Chondrocyte (in vitro differentiated cells): ENCODE measurements at regions not wholly inside any gene's neighbourhood (a gene's known extent, or its start where the extent isn't known, plus 50 kb on each side); places are given as distances from the start of the nearest gene placed in this dataset.

Experiments
- DNase-seq: peaks from one replicate; pipeline ENCODE4 v3.0.0; 2021; ENCODE audit warnings: mixed read lengths, low spot score
- H3K27ac Mint-ChIP-seq: one replicate; pipeline ENCODE4 v1.8.0; 2021; ENCODE audit warnings: mild to moderate bottlenecking, moderate library complexity, mixed read lengths; ENCODE audit not compliant: unreplicated experiment
- H3K27me3 Mint-ChIP-seq: 2 replicates; pipeline ENCODE4 v1.8.0; 2021; ENCODE audit warnings: low read depth, mixed read lengths
- H3K36me3 Mint-ChIP-seq: 2 replicates; pipeline ENCODE4 v1.8.0; 2021; ENCODE audit warnings: low read depth, mixed read lengths
- H3K4me1 Mint-ChIP-seq: 2 replicates; pipeline ENCODE4 v1.8.0; 2021; ENCODE audit warnings: low read depth, mild to moderate bottlenecking, mixed read lengths
- H3K4me3 Mint-ChIP-seq: one replicate; pipeline ENCODE4 v1.8.0; 2021; ENCODE audit warnings: mild to moderate bottlenecking, moderate library complexity, mixed read lengths; ENCODE audit not compliant: unreplicated experiment
- H3K9me3 Mint-ChIP-seq: 2 replicates; pipeline ENCODE4 v1.8.0; 2021; ENCODE audit warnings: low read depth, mixed read lengths
- TF ChIP-seq, protein P1 (sequence below): fragments of 200-600 bp; sonication (generic); IDR thresholded peaks from 2 replicates; pipeline ENCODE4 v1.5.0; 2021; ENCODE audit warnings: antibody characterized with exemption, mild to moderate bottlenecking, moderate library complexity

DNA sequence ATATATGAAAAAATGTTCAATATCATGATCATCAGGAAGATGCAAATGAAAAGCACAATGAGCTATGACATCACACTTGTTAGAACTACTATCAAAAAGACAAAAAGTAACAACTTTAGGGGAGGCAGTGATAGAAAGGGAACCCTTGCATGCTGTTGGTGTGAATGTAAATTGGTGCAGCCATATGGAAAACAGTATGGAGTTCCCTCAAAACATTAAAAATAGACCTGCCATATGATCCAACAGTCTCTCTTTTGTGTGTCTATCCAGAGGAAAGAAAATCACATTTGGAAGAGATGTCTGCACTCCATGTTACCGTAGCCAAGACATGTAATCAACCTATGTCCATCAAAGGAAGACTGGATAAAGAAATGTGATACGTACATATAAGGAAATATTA lies 92.3 kb upstream of the ALKAL2 start:
- Mint-ChIP-seq H3K4me3 (no peak overlapping the region), H3K27ac (no peak overlapping the region), H3K27me3 (no peaks in the 10 kb centered on the region), H3K9me3 (peaks cover 19% of the 10 kb centered on the region), H3K36me3 (peaks cover 11% of the 10 kb centered on the region), H3K4me1 (peaks cover 21% of the 10 kb centered on the region)
- TF ChIP-seq, protein P1, sequence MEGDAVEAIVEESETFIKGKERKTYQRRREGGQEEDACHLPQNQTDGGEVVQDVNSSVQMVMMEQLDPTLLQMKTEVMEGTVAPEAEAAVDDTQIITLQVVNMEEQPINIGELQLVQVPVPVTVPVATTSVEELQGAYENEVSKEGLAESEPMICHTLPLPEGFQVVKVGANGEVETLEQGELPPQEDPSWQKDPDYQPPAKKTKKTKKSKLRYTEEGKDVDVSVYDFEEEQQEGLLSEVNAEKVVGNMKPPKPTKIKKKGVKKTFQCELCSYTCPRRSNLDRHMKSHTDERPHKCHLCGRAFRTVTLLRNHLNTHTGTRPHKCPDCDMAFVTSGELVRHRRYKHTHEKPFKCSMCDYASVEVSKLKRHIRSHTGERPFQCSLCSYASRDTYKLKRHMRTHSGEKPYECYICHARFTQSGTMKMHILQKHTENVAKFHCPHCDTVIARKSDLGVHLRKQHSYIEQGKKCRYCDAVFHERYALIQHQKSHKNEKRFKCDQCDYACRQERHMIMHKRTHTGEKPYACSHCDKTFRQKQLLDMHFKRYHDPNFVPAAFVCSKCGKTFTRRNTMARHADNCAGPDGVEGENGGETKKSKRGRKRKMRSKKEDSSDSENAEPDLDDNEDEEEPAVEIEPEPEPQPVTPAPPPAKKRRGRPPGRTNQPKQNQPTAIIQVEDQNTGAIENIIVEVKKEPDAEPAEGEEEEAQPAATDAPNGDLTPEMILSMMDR = no peak
- DNase-seq = no peak

DNA sequence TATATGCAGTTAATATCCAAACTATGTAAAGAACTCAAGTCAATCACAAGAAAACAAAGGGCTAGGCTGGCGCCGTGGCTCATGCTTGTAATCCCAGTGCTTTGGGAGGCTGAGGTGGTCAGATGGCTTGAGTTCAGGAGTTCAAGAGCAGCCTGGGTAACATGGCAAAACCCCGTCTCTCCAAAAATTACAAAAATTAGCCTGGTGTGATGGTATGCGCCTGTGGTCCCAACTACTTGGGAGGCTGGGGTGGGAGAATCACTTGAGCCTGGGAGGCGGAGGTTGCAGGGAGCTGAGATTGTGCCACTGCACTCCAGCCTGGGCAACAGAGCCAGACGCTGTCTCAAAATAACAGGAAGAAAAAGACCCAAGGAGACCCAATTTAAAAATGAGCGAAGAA lies 91.9 kb upstream of the ALKAL2 start:
- Mint-ChIP-seq H3K27ac (no peak overlapping the region), H3K4me3 (no peak overlapping the region), H3K4me1 (peaks cover 25% of the 10 kb centered on the region), H3K9me3 (peaks cover 19% of the 10 kb centered on the region), H3K27me3 (no peaks in the 10 kb centered on the region), H3K36me3 (peaks cover 11% of the 10 kb centered on the region)
- no peak for DNase-seq
- TF ChIP-seq, protein P1 = no peak

DNA sequence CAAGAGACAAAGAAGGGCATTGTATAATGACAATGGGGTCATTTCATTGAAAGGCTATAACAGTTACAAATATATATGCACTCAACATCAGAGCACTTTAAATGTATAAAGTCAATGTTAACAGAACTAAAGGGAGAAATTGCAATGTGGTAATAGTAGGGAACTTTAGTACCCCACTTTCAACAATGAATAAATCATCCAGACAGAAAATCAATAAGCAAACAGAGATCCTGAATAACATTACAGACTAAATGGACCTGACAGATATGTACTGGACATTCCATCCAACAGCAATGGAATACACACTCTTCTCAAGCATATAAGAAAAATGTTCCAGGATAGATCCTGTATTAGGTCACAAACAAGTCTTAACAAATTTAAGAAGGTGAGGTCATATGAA lies 90.5 kb upstream of the ALKAL2 start:
- Mint-ChIP-seq H3K9me3 (peaks cover 19% of the 10 kb centered on the region), H3K27ac (no peak overlapping the region), H3K36me3 (peaks cover 11% of the 10 kb centered on the region), H3K27me3 (no peaks in the 10 kb centered on the region), H3K4me3 (no peak overlapping the region), H3K4me1 (peaks cover 24% of the 10 kb centered on the region)
- TF ChIP-seq, protein P1 = no peak
- DNase-seq = no peak

DNA sequence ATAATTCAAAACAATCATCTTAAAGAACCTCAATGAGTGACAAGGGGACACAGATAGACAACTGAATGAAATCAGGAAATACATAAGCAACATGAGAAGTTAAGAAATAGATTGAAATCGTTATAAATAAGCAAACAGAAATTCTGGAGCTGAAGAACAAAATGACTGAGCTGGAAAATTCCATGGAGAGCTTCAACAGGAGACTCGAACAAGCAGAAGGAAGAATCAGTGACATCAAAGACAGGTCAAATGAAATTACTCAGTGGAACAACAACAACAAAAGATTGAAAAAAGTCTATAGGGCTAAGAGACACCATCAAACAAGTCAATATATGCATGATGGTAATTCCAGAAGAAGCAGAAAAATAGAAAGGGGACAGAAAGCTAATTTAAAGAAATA lies 89.5 kb upstream of the ALKAL2 start:
- Mint-ChIP-seq H3K27me3 (no peaks in the 10 kb centered on the region), H3K4me3 (no peak overlapping the region), H3K27ac (no peak overlapping the region), H3K4me1 (peaks cover 24% of the 10 kb centered on the region), H3K9me3 (peaks cover 19% of the 10 kb centered on the region), H3K36me3 (peaks cover 11% of the 10 kb centered on the region)
- TF ChIP-seq, protein P1 = no peak
- no peak for DNase-seq

DNA sequence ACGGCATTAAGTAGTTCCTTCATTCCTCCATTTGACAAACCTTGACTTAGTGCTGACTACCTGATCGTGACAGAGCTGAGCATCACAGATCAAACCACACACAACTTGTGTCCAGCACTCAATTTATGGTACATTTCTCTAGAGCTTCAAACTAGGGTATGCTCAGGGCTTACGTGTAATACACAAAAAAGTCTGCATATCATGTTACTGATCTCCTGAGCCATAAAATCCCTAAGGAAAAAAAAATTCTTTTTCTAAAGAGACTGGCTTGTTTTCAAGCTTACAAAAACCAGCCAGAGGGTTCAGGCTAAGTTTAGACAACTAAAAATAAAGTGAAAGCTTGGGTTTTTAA lies 88.0 kb upstream of the ALKAL2 start:
- Mint-ChIP-seq H3K36me3 (peaks cover 13% of the 10 kb centered on the region), H3K4me1 (peaks cover 21% of the 10 kb centered on the region), H3K27ac (peak overlapping the region; percentile 83), H3K4me3 (no peak overlapping the region), H3K27me3 (no peaks in the 10 kb centered on the region), H3K9me3 (peaks cover 27% of the 10 kb centered on the region)
- DNase-seq = no peak
- TF ChIP-seq, protein P1 = no peak
